Ascending aorta (tissue), 2 donors: ENCODE measurements at regions not wholly inside any gene's neighbourhood (a gene's known extent, or its start where the extent isn't known, plus 50 kb on each side); places are given as distances from the start of the nearest gene placed in this dataset.

Experiments
- DNase-seq, 2 donors: peaks; one replicate each; pipeline ENCODE4 v3.0.0-alpha.2; 2019; ENCODE audit warnings: low spot score in 2 of 2
- H3K27ac ChIP-seq, 2 donors: fragments of 200-600 bp; sonication (generic); one replicate each; pipeline ENCODE4 v1.5.1; 2016 to 2017; ENCODE audit warnings: mild to moderate bottlenecking in 1 of 2
- H3K27me3 ChIP-seq: fragments of 200-600 bp; sonication (generic); one replicate; pipeline ENCODE4 v1.5.1; 2017
- H3K36me3 ChIP-seq, 2 donors: fragments of 200-600 bp; sonication (generic); one replicate each; pipeline ENCODE4 v1.5.1; 2016
- H3K4me1 ChIP-seq, 2 donors: fragments of 200-600 bp; sonication (generic); one replicate each; pipeline ENCODE4 v1.5.1; 2016 to 2017; ENCODE audit warnings: mild to moderate bottlenecking in 1 of 2
- H3K4me3 ChIP-seq, 2 donors: fragments of 200-600 bp; sonication (generic); one replicate each; pipeline ENCODE4 v1.5.1; 2016 to 2017; ENCODE audit warnings: mild to moderate bottlenecking in 1 of 2
- H3K9me3 ChIP-seq, 2 donors: fragments of 200-600 bp; sonication (generic); one replicate each; pipeline ENCODE4 v1.5.1; 2016
- CTCF ChIP-seq, 3 experiments: fragments of 200-600 bp in 2 of 3; fragments of 450-650 bp in 1 of 3; sonication (generic) in 2 of 3; IDR thresholded peaks; one replicate each; pipeline ENCODE4 v1.5.1; 2016 to 2019; ENCODE audit warnings: antibody characterized with exemption in 3 of 3, mild to moderate bottlenecking in 1 of 3, moderate library complexity in 1 of 3
- intact Hi-C: fragments of 100-400 bp; cut with DNase I; formaldehyde crosslinking; loops from one replicate; pipeline ENCODE4 v1.15.1; 2023

- H3K27ac ChIP-seq = no peak overlapping the region
- intact Hi-C loops = no loop called here
Observed at GRCh38 chr12:25714198-25714984, 161.3 kb upstream of the LMNTD1 start.

GRCh38 chr12:25715102-25715501, 162.0 kb upstream of the LMNTD1 start:
- no peak for TF ChIP-seq CTCF (IDR thresholded peaks at IDR 0.05)
- intact Hi-C loops = no loop called here
- DNase-seq = no peak
- Histone ChIP-seq H3K27me3 (no peaks in the 10 kb centered on the region), H3K4me3 (no peak overlapping the region), H3K27ac (no peak overlapping the region), H3K4me1 (no peaks in the 10 kb centered on the region), H3K9me3 (peaks cover 0 to 6% of the 10 kb centered on the region in 2 donors), H3K36me3 (no peaks in the 10 kb centered on the region)

More at GRCh38 chr12:25714198-25714984, 161.3 kb upstream of the LMNTD1 start:
- Histone ChIP-seq H3K27me3 (no peaks in the 10 kb centered on the region), H3K4me1 (no peaks in the 10 kb centered on the region), H3K4me3 (no peak overlapping the region), H3K9me3 (peaks cover 0 to 6% of the 10 kb centered on the region in 2 donors), H3K36me3 (no peaks in the 10 kb centered on the region)
- TF ChIP-seq CTCF (IDR thresholded peaks at IDR 0.05) = no peak
- DNase-seq = no peak

GRCh38 chr12:25716842-25717241, 163.8 kb upstream of the LMNTD1 start:
- Histone ChIP-seq H3K4me3 (no peak overlapping the region), H3K9me3 (no peaks in the 10 kb centered on the region), H3K36me3 (no peaks in the 10 kb centered on the region), H3K27me3 (no peaks in the 10 kb centered on the region), H3K4me1 (no peaks in the 10 kb centered on the region), H3K27ac (no peak overlapping the region)
- no peak for DNase-seq
- TF ChIP-seq CTCF (IDR thresholded peaks at IDR 0.05) = no peak
- intact Hi-C loops = no loop called here

- TF ChIP-seq CTCF (IDR thresholded peaks at IDR 0.05) = no peak
- intact Hi-C loops = no loop called here
- Histone ChIP-seq H3K27me3 (no peaks in the 10 kb centered on the region), H3K27ac (no peak overlapping the region), H3K9me3 (no peaks in the 10 kb centered on the region), H3K36me3 (no peaks in the 10 kb centered on the region), H3K4me1 (no peaks in the 10 kb centered on the region), H3K4me3 (no peak overlapping the region)
- DNase-seq = no peak
Observed at GRCh38 chr12:25717552-25717951, 164.5 kb upstream of the LMNTD1 start.

- DNase-seq = no peak
- H3K9me3 ChIP-seq = no peaks in the 10 kb centered on the region
- H3K27me3 ChIP-seq = no peaks in the 10 kb centered on the region
- no peak overlapping the region for H3K4me3 ChIP-seq
- no peak overlapping the region for H3K27ac ChIP-seq
- no peaks in the 10 kb centered on the region for H3K4me1 ChIP-seq
- intact Hi-C loops = no loop called here
- TF ChIP-seq CTCF (IDR thresholded peaks at IDR 0.05) = no peak
- no peaks in the 10 kb centered on the region for H3K36me3 ChIP-seq
Observed at GRCh38 chr12:25718081-25718731, 165.1 kb upstream of the LMNTD1 start.
